CD8-positive, alpha-beta memory T cell (primary cell): ENCODE measurements at regions not wholly inside any gene's neighbourhood (a gene's known extent, or its start where the extent isn't known, plus 50 kb on each side); places are given as distances from the start of the nearest gene placed in this dataset.
A peak's percentile ranks its signal among the peaks of the same experiment; 100 is the strongest.

Experiments used
- CTCF ChIA-PET: fragments of 350-600 bp; sonication (Branson Sonifier 250); formaldehyde crosslinking; loops from one replicate; lab custom pipeline; 2021; ENCODE audit warnings: antibody characterized with exemption; lab: Charles Lee
- POLR2A ChIA-PET: fragments of 350-600 bp; sonication (Branson Sonifier 250); formaldehyde crosslinking; loops from one replicate; lab custom pipeline; 2021; ENCODE audit warnings: antibody characterized with exemption; lab: Charles Lee
- DNase-seq, 5 donors: peaks; one replicate each; pipeline versions ENCODE4 v3.0.0 to v3.0.0-alpha.2; 2020 to 2022; ENCODE audit warnings: mixed read lengths in 1 of 5
- H3K27ac ChIP-seq: one replicate; pipeline ENCODE4 v1.7.0; 2013; ENCODE audit warnings: low read depth, mild to moderate bottlenecking, low read length, moderate library complexity
- H3K27me3 ChIP-seq: 2 replicates; pipeline ENCODE4 v1.7.0; 2013; ENCODE audit warnings: low read length, mild to moderate bottlenecking; ENCODE audit not compliant: insufficient read depth, poor library complexity, severe bottlenecking
- H3K36me3 ChIP-seq: 2 replicates; pipeline ENCODE4 v1.7.0; 2013; ENCODE audit warnings: mild to moderate bottlenecking, low read length, moderate library complexity; ENCODE audit not compliant: insufficient read depth
- H3K4me1 ChIP-seq: 2 replicates; pipeline ENCODE4 v1.7.0; 2013; ENCODE audit warnings: mild to moderate bottlenecking, low read length, moderate library complexity; ENCODE audit not compliant: insufficient read depth
- H3K4me3 ChIP-seq: 2 replicates; pipeline ENCODE4 v1.7.0; 2013; ENCODE audit warnings: mild to moderate bottlenecking, low read length
- H3K9me3 ChIP-seq: 2 replicates; pipeline ENCODE4 v1.7.0; 2013; ENCODE audit warnings: mild to moderate bottlenecking, low read length
- H3K27ac Mint-ChIP-seq, 8 donors: one replicate each; pipeline ENCODE4 v1.8.0; 2020 to 2021; ENCODE audit warnings: mixed read lengths in 8 of 8, mild to moderate bottlenecking in 6 of 8, inconsistent platforms in 3 of 8, moderate library complexity in 3 of 8
- H3K27me3 Mint-ChIP-seq, 2 donors: one replicate each; pipeline ENCODE4 v1.8.0; 2020 to 2021; ENCODE audit warnings: mixed read lengths in 2 of 2, mild to moderate bottlenecking in 1 of 2, moderate library complexity in 1 of 2
- H3K36me3 Mint-ChIP-seq, 3 donors: one replicate each; pipeline ENCODE4 v1.8.0; 2020 to 2021; ENCODE audit warnings: mixed read lengths in 3 of 3, inconsistent platforms in 1 of 3, mild to moderate bottlenecking in 1 of 3
- H3K4me1 Mint-ChIP-seq, 3 donors: one replicate each; pipeline ENCODE4 v1.8.0; 2020 to 2021; ENCODE audit warnings: mixed read lengths in 3 of 3, inconsistent platforms in 1 of 3, mild to moderate bottlenecking in 1 of 3
- H3K4me3 Mint-ChIP-seq, 7 donors: one replicate each; pipeline ENCODE4 v1.8.0; 2020 to 2021; ENCODE audit warnings: mixed read lengths in 7 of 7, mild to moderate bottlenecking in 6 of 7, moderate library complexity in 4 of 7, inconsistent platforms in 2 of 7
- H3K9me3 Mint-ChIP-seq, 5 donors: one replicate each; pipeline ENCODE4 v1.8.0; 2020 to 2022; ENCODE audit warnings: mixed read lengths in 5 of 5, mild to moderate bottlenecking in 3 of 5, moderate library complexity in 2 of 5, inconsistent platforms in 1 of 5

DNA sequence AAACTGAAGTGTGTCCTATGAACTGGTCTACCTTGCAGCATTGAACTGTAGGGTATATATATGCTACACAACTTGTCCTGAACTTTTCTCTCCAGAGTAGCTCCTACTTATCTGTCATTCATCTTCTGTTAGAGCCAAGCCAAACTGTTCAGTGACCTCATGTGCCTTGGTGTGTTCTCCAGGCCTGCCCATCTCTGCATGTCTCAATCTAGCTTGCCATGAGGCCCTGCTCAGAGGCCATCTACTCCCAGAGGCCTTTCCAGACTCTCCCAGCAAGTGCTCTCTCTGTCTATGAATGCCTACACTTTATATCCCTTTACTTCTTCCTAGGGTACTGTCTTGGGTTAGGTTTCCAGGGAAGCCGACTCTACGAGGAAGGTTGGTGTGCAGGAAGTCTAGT lies 99.8 kb upstream of the MTPN start:
- Mint-ChIP-seq H3K9me3 (no peaks in the 10 kb centered on the region), H3K4me1 (no peaks in the 10 kb centered on the region), H3K4me3 (no peak overlapping the region), H3K27ac (no peak overlapping the region), H3K36me3 (peaks cover 0 to 5% (median 4%) of the 10 kb centered on the region in 3 donors), H3K27me3 (no peaks in the 10 kb centered on the region)
- DNase-seq, result no peak
- Histone ChIP-seq H3K27me3 (no peaks in the 10 kb centered on the region), H3K27ac (no peak overlapping the region), H3K36me3 (no peaks in the 10 kb centered on the region), H3K4me3 (no peak overlapping the region), H3K9me3 (no peaks in the 10 kb centered on the region), H3K4me1 (no peaks in the 10 kb centered on the region)
- ChIA-PET POLR2A (no interaction called here), CTCF (no interaction called here)

DNA sequence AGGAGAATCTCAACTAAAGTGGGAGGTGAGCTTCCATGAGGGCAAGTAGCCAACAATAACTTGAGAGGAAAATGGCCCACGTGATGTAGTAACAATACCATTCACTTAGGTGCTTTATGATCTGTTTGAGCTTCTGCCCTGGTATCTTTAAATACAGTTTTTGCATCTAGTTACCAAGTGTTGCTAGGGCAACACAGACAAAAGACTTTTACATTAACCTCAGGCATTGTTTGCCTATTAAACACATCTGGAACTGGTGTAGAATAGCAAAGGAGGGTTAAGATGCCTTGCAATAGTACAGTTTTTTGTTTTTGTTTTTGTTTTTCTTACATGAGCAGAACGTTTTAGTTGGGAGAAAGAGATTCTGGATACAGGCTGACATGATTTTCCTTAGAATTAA lies 97.7 kb upstream of the MTPN start:
- POLR2A ChIA-PET, result no interaction called here
- CTCF ChIA-PET, result no interaction called here
- Histone ChIP-seq H3K9me3 (no peaks in the 10 kb centered on the region), H3K36me3 (no peaks in the 10 kb centered on the region), H3K4me1 (no peaks in the 10 kb centered on the region), H3K4me3 (no peak overlapping the region), H3K27me3 (no peaks in the 10 kb centered on the region), H3K27ac (no peak overlapping the region)
- Mint-ChIP-seq H3K4me3 (no peak overlapping the region), H3K27ac (no peak overlapping the region), H3K9me3 (no peaks in the 10 kb centered on the region), H3K27me3 (no peaks in the 10 kb centered on the region), H3K36me3 (peaks cover 0 to 5% (median 4%) of the 10 kb centered on the region in 3 donors), H3K4me1 (no peaks in the 10 kb centered on the region)
- DNase-seq, result no peak

DNA sequence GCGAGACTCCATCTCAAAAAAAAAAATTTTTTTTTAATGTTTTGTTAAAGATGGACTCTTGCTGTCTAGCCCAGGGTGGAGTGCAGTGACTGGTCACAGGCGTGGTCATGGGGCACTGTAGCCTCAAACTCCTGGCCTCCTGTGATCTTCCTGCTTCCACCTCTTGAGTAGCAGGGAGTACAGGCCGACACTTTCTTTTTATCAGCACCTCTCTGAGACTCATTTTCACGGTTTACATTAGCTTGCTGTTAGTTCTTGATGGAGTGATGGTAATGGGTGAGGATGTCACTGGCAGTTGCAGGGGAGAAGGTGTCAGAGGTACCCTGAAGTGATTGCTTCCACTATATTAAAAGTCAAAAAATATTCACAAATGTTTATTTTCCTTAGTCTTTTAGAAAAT lies 95.3 kb upstream of the MTPN start:
- Mint-ChIP-seq H3K4me3 (no peak overlapping the region), H3K9me3 (no peaks in the 10 kb centered on the region), H3K27me3 (no peaks in the 10 kb centered on the region), H3K27ac (no peak overlapping the region), H3K36me3 (peaks cover 0 to 5% (median 4%) of the 10 kb centered on the region in 3 donors), H3K4me1 (no peaks in the 10 kb centered on the region)
- Histone ChIP-seq H3K27ac (no peak overlapping the region), H3K4me3 (no peak overlapping the region), H3K4me1 (no peaks in the 10 kb centered on the region), H3K9me3 (no peaks in the 10 kb centered on the region), H3K27me3 (no peaks in the 10 kb centered on the region), H3K36me3 (no peaks in the 10 kb centered on the region)
- no peak for DNase-seq
- CTCF ChIA-PET, result no interaction called here
- POLR2A ChIA-PET, result no interaction called here

DNA sequence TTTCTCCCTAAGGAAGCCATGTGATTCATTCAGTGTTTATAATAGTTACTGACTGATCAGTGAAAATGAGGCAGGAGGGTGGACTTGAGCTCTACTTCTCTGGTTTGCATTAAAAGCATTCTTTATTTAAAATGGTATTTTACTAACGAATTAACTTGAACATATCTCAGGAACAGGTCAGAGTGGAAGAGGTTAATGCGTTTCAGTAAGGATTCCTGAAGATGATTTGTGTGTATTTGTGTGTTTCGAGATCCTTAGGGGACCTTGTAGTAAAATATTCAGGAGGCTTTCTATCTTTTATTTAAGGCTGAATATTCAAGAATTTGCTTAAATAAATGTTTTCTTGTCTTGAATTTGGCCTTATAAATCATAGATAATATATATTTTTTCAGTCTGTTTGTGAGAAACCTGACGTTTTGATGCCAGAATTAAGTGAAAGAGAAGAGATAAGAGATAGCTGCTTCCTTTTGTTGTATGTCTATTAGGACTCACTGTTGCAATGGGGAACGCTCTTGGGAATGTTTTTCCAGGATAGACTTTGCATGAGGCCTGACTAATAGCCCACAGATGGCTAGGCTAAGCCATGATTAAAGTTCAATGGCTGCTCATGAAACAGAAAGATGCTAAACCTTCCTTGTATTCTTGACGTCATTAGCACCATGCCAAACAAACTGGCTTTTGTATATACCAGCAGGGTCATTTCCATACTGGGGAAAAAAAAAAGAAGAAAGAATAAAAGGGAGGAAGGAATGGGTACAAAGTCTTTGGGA lies 93.8 kb upstream of the MTPN start:
- no peaks in the 10 kb centered on the region for H3K4me1 ChIP-seq
- H3K4me3 Mint-ChIP-seq, result no peak overlapping the region
- H3K9me3 Mint-ChIP-seq, result no peaks in the 10 kb centered on the region
- no peaks in the 10 kb centered on the region for H3K4me1 Mint-ChIP-seq
- POLR2A ChIA-PET, result no interaction called here
- H3K27ac ChIP-seq, result no peak overlapping the region
- H3K9me3 ChIP-seq, result no peaks in the 10 kb centered on the region
- no peak for DNase-seq
- H3K36me3 ChIP-seq, result no peaks in the 10 kb centered on the region
- CTCF ChIA-PET, result no interaction called here
- no peaks in the 10 kb centered on the region for H3K27me3 ChIP-seq
- H3K36me3 Mint-ChIP-seq, result peaks cover 0 to 7% (median 7%) of the 10 kb centered on the region in 3 donors
- H3K4me3 ChIP-seq, result no peak overlapping the region
- H3K27ac Mint-ChIP-seq, result no peak overlapping the region
- no peaks in the 10 kb centered on the region for H3K27me3 Mint-ChIP-seq

DNA sequence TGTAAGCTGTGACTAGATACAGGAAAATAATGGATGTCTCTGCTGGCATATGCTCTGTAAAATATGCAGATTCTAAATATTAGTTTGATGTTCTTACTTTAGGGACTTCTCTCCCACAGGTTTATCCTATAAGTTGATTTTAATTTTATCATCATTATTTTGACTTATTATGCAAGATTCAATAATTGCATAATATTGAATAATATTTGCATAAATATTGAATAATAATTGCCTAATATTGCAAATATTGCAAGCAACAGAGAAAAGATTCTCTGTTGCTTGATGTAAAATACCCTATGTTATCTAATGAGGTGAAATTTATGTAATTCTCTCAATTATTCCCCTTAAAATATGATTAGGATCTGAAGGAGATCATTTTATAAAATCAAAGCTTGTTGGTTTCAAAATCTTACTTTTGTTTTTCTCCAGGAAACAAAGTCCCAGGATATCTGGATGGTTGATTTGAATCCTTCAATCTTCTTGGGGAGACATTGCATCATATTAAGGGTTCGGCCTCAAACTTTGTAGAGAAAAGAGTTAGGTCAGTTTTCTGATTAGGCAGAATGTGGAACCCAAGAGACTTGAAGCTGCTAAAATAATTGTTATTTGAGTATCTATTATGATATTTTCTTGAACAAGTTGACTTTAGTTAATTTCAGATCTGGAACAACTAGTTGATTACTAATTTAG lies 92.8 kb upstream of the MTPN start:
- H3K36me3 ChIP-seq, result no peaks in the 10 kb centered on the region
- CTCF ChIA-PET, result no interaction called here
- H3K36me3 Mint-ChIP-seq, result peaks cover 0 to 8% (median 8%) of the 10 kb centered on the region in 3 donors

DNA sequence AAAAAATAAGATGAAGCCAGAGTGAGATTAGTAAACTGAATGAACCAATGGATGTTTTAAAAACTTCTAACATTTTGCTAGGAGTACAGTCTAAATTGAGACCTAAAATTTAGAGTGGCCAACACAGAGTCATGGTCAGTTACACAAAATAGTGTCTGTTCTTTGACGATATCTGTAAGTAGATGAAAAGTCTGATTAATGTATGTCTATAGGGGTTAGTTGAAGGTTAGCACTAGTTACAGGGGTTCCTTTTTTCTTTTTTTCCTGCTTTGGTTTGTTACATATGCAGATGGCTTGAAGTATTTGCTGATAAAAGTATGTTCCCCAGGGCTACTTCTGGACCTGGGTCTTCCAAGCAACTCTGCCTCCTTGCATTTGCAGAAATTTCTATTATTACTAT lies 90.1 kb upstream of the MTPN start:
- Histone ChIP-seq H3K27me3 (no peaks in the 10 kb centered on the region), H3K4me1 (no peaks in the 10 kb centered on the region), H3K9me3 (no peaks in the 10 kb centered on the region), H3K4me3 (no peak overlapping the region), H3K27ac (peak overlapping the region; percentile 55), H3K36me3 (no peaks in the 10 kb centered on the region)
- H3K27ac Mint-ChIP-seq, result no peak overlapping the region
- DNase-seq, result no peak
- H3K9me3 Mint-ChIP-seq, result no peaks in the 10 kb centered on the region
- CTCF ChIA-PET, result no interaction called here
- H3K27me3 Mint-ChIP-seq, result no peaks in the 10 kb centered on the region
- no peaks in the 10 kb centered on the region for H3K4me1 Mint-ChIP-seq
- POLR2A ChIA-PET, result no interaction called here
- no peak overlapping the region for H3K4me3 Mint-ChIP-seq
- peaks cover 0 to 5% (median 4%) of the 10 kb centered on the region in 3 donors for H3K36me3 Mint-ChIP-seq

More for the DNA sequence above, 92.8 kb upstream of the MTPN start:
- Mint-ChIP-seq H3K27ac (no peak overlapping the region), H3K4me1 (no peaks in the 10 kb centered on the region), H3K27me3 (no peaks in the 10 kb centered on the region), H3K9me3 (no peaks in the 10 kb centered on the region), H3K4me3 (no peak overlapping the region)
- no peak for DNase-seq
- POLR2A ChIA-PET, result no interaction called here
- Histone ChIP-seq H3K9me3 (no peaks in the 10 kb centered on the region), H3K4me3 (no peak overlapping the region), H3K27me3 (no peaks in the 10 kb centered on the region), H3K4me1 (no peaks in the 10 kb centered on the region), H3K27ac (no peak overlapping the region)

DNA sequence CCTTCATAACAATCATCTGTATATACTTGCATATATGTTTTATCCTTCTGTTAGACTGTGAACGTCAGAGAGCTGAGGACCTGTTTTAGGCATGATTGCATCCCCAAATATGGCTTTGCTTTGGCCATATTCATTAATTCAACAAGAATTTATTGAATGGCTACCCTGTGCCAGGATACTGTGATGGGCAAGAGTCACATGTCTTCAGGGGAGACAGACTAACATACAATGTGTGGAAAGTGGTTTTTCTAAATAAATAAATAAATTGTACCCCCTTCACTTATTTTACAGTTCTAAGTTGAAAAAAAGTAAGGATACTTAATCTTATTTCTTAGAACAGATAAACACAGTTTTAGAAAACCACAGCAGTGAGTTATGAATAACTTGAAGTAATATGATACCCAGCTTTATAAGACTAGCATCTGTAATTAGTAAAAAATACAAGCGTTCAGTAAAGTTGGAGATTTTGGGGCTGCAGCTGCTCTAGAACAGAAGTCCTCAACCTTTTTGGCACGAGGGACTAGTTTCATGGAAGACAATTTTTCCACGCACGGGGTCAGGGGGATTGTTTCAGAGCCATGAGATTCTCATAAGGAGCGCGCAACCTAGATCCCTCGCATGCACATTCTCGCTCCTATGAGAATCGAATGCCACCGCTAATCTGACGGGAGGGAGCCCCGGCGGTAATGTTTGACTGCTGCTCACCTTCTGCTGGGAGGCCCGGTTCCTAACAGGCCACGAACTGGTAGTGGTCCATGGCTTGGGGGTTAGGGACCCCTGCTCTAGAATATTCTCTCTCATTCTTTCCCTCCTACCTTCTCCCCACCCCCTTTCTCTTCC lies 89.4 kb upstream of the MTPN start:
- CTCF ChIA-PET, result no interaction called here
- peaks cover 0 to 10% (median 4%) of the 10 kb centered on the region in 3 donors for H3K36me3 Mint-ChIP-seq
- Histone ChIP-seq H3K9me3 (no peaks in the 10 kb centered on the region), H3K27ac (peak overlapping the region; percentile 32), H3K36me3 (no peaks in the 10 kb centered on the region), H3K4me1 (no peaks in the 10 kb centered on the region), H3K27me3 (no peaks in the 10 kb centered on the region), H3K4me3 (no peak overlapping the region)
- POLR2A ChIA-PET, result no interaction called here
- DNase-seq, result no peak
- H3K9me3 Mint-ChIP-seq, result no peaks in the 10 kb centered on the region
- H3K27ac Mint-ChIP-seq, result no peak overlapping the region
- H3K27me3 Mint-ChIP-seq, result no peaks in the 10 kb centered on the region
- H3K4me1 Mint-ChIP-seq, result no peaks in the 10 kb centered on the region
- no peak overlapping the region for H3K4me3 Mint-ChIP-seq
